GM12874 (cell line): ENCODE measurements at regions not wholly inside any gene's neighbourhood (a gene's known extent, or its start where the extent isn't known, plus 50 kb on each side); places are given as distances from the start of the nearest gene placed in this dataset.

ENCODE experiments used
- CTCF ChIP-seq: IDR thresholded peaks from 2 replicates; pipeline ENCODE4 v1.5.1; 2011; ENCODE audit warnings: low read depth, mild to moderate bottlenecking, control low read depth, low read length, moderate library complexity; ENCODE audit not compliant: insufficient read depth

GRCh38 chr5:158284242-158284641, 425.3 kb upstream of the CLINT1 start:
- TF ChIP-seq CTCF = no peak

- no peak for TF ChIP-seq CTCF
These were observed 424.5 kb upstream of the CLINT1 start for GRCh38 chr5:158283397-158283796.

- no peak for TF ChIP-seq CTCF
These were observed 419.4 kb upstream of the CLINT1 start for GRCh38 chr5:158278216-158278925.

GRCh38 chr5:158277276-158277675, 418.3 kb upstream of the CLINT1 start:
- no peak for TF ChIP-seq CTCF

- no peak for TF ChIP-seq CTCF
These were observed 417.7 kb upstream of the CLINT1 start for GRCh38 chr5:158276692-158277091.

GRCh38 chr5:158275511-158275910, 416.6 kb upstream of the CLINT1 start:
- TF ChIP-seq CTCF = no peak

GRCh38 chr5:158273035-158273434, 414.1 kb upstream of the CLINT1 start:
- no peak for TF ChIP-seq CTCF
